HepG2 (cell line): ENCODE measurements at regions not wholly inside any gene's neighbourhood (a gene's known extent, or its start where the extent isn't known, plus 50 kb on each side); places are given as distances from the start of the nearest gene placed in this dataset.

ENCODE experiments used
- ATAC-seq: fragments of 200-7000 bp; cut with Tn5 transposase; 3 replicates; pipeline ENCODE4 v1.9.1; 2020; ENCODE audit warnings: mild to moderate bottlenecking, moderate library complexity
- BruUV-seq: library from RNA; stranded (reverse); fragments of 400-500 nt; replicated peaks from 2 replicates; lab custom pipeline; 2021; lab: Mats Ljungman, UMichigan
- CTCF ChIA-PET: fragments of 300-600 bp; formaldehyde crosslinking; extraction: SDS; loops from one replicate; lab custom pipeline; 2021; ENCODE audit warnings: low total read pairs, inconsistent platforms, low intra/inter-chr PET ratio; lab: Yijun Ruan, JAX
- POLR2A ChIA-PET: fragments of 350-600 bp; sonication (Branson Sonifier 250); formaldehyde crosslinking; loops from one replicate; lab custom pipeline; 2020; ENCODE audit warnings: antibody characterized with exemption, inconsistent platforms; lab: Yijun Ruan, JAX
- DNase-seq: peaks from one replicate; pipeline ENCODE4 v3.0.0-alpha.2; 2015; ENCODE audit warnings: low spot score
- FAIRE-seq: peaks from 3 replicates; lab custom pipeline; 2011; peaks lifted over from hg19 to GRCh38; lab: Jason Lieb, UNC
- H2AFZ ChIP-seq: one replicate; pipeline ENCODE4 v1.6.1; 2011; ENCODE audit warnings: low read length, inconsistent platforms
- H3K27ac ChIP-seq: fragments of 300-600 bp; 3 replicates; pipeline ENCODE4 v1.8.0; 2011; ENCODE audit warnings: mixed run types, mild to moderate bottlenecking, mixed read lengths, low read length, inconsistent platforms; ENCODE audit not compliant: insufficient read depth; ENCODE audit errors: extremely low read length
- H3K27me3 ChIP-seq, 2 experiments: fragments of 200-600 bp in 1 of 2; 2 replicates in 1 of 2; 3 replicates in 1 of 2; pipeline versions ENCODE4 v1.6.0 to v1.8.0; 2011; ENCODE audit warnings: low read length in 2 of 2, mild to moderate bottlenecking in 2 of 2, moderate library complexity in 2 of 2, inconsistent platforms in 1 of 2; ENCODE audit not compliant: insufficient read depth in 2 of 2, control insufficient read depth in 1 of 2
- H3K36me3 ChIP-seq, 2 experiments: fragments of 200-600 bp in 1 of 2; replicated peaks in 1 of 2; 2 replicates in 1 of 2; 3 replicates in 1 of 2; pipeline versions ENCODE4 v1.5.1 to v1.8.0; 2011; ENCODE audit warnings: low read length in 2 of 2, inconsistent platforms in 1 of 2; ENCODE audit not compliant: insufficient read depth in 2 of 2, control insufficient read depth in 1 of 2
- H3K4me1 ChIP-seq: 2 replicates; pipeline ENCODE4 v1.5.1; 2012; ENCODE audit warnings: low read length, inconsistent platforms; ENCODE audit not compliant: insufficient read depth
- H3K4me2 ChIP-seq: 2 replicates; pipeline ENCODE4 v1.6.0; 2011; ENCODE audit warnings: low read depth, low read length, inconsistent platforms
- H3K4me3 ChIP-seq, 3 experiments: fragments of 200-600 bp in 1 of 3; sonication (generic), shearing (Covaris generic) in 1 of 3; replicated peaks in 1 of 3; 2 replicates each; pipeline ENCODE4 v1.5.1; 2011 to 2016; ENCODE audit warnings: low read length in 3 of 3, inconsistent platforms in 2 of 3, low read depth in 2 of 3, mild to moderate bottlenecking in 2 of 3, control low read depth in 1 of 3, mixed read lengths in 1 of 3; ENCODE audit not compliant: insufficient read depth in 1 of 3
- H3K79me2 ChIP-seq: one replicate; pipeline ENCODE4 v1.6.1; 2011; ENCODE audit warnings: low read length, inconsistent platforms; ENCODE audit not compliant: insufficient read depth
- H3K9ac ChIP-seq: 2 replicates; pipeline ENCODE4 v1.6.0; 2011; ENCODE audit warnings: mild to moderate bottlenecking, low read depth, low read length, inconsistent platforms; ENCODE audit not compliant: insufficient read depth
- H3K9me3 ChIP-seq: 2 replicates; pipeline ENCODE4 v1.5.1; 2012; ENCODE audit warnings: mild to moderate bottlenecking, low read length
- H4K20me1 ChIP-seq: 2 replicates; pipeline ENCODE4 v1.6.0; 2011; ENCODE audit warnings: inconsistent platforms, mild to moderate bottlenecking, low read length, moderate library complexity; ENCODE audit not compliant: insufficient read depth
- KLF9 ChIP-seq: IDR thresholded peaks from 2 replicates; pipeline ENCODE4 v1.6.1; 2016; ENCODE audit warnings: low read depth
- ONECUT2 ChIP-seq: sonication (generic); formaldehyde crosslinking; IDR thresholded peaks from 2 replicates; pipeline ENCODE4 v1.4.0; 2020; ENCODE audit warnings: missing genetic modification reagents
- SETDB1 ChIP-seq: sonication (generic); formaldehyde crosslinking; IDR thresholded peaks from 2 replicates; pipeline ENCODE4 v1.5.1; 2020; ENCODE audit warnings: missing genetic modification reagents, mild to moderate bottlenecking, borderline replicate concordance
- ZNF263 ChIP-seq: sonication (generic); formaldehyde crosslinking; IDR thresholded peaks from 2 replicates; pipeline ENCODE4 v1.4.0; 2020; ENCODE audit warnings: missing genetic modification reagents
- ZNF33A ChIP-seq: sonication (generic); formaldehyde crosslinking; IDR thresholded peaks from 2 replicates; pipeline ENCODE4 v1.5.1; 2020; ENCODE audit warnings: missing genetic modification reagents, mild to moderate bottlenecking, moderate library complexity, borderline replicate concordance
- ZNF446 ChIP-seq: sonication (generic); formaldehyde crosslinking; IDR thresholded peaks from 2 replicates; pipeline ENCODE4 v1.5.0; 2020; ENCODE audit warnings: mild to moderate bottlenecking, missing genetic modification reagents
- ZNF879 ChIP-seq: sonication (generic); formaldehyde crosslinking; IDR thresholded peaks from 2 replicates; pipeline ENCODE4 v1.8.1; 2023; ENCODE audit warnings: missing genetic modification reagents
- ZSCAN31 ChIP-seq: sonication (generic); formaldehyde crosslinking; IDR thresholded peaks from 2 replicates; pipeline ENCODE4 v1.5.0; 2020; ENCODE audit warnings: low read depth, mild to moderate bottlenecking, missing genetic modification reagents
- WGBS: methylation state at CpG from one replicate; pipeline ENCODE4 v1.1.6; 2017; ENCODE audit warnings: low lambda C conversion rate; 5-methylcytosine and 5-hydroxymethylcytosine counted together
- in situ Hi-C: cut with HindIII; loops from 2 replicates; pipeline ENCODE4 v1.10.0; 2017; ENCODE audit warnings: low pct_unique_long_range_greater_than_20kb; ENCODE audit not compliant: extremely low pct_ligation_motif_present
- intact Hi-C: fragments of 100-400 bp; cut with micrococcal nuclease; formaldehyde crosslinking; loops from one replicate; pipeline ENCODE4 v1.10.0; 2022; ENCODE audit not compliant: unreplicated experiment
- TF ChIP-seq, protein P1 (sequence below): IDR thresholded peaks from 2 replicates; pipeline ENCODE4 v1.4.0; 2020; ENCODE audit warnings: mild to moderate bottlenecking, missing genetic modification reagents
- TF ChIP-seq, protein P2 (sequence below): sonication (generic); formaldehyde crosslinking; IDR thresholded peaks from 2 replicates; pipeline ENCODE4 v1.5.0; 2020; ENCODE audit warnings: missing genetic modification reagents
- TF ChIP-seq, protein P3 (sequence below): IDR thresholded peaks from 2 replicates; pipeline ENCODE4 v1.6.1; 2016; ENCODE audit warnings: low read depth, missing genetic modification reagents, missing compliant biosample characterization
- TF ChIP-seq, protein P4 (sequence below), 2 experiments: sonication (generic) in 1 of 2; formaldehyde crosslinking in 1 of 2; IDR thresholded peaks; 2 replicates each; pipeline versions ENCODE4 v1.4.0 to v1.6.1; 2018 to 2020; ENCODE audit warnings: missing genetic modification reagents in 2 of 2, borderline replicate concordance in 1 of 2, low read depth in 1 of 2, mild to moderate bottlenecking in 1 of 2, missing biosample characterization in 1 of 2

DNA sequence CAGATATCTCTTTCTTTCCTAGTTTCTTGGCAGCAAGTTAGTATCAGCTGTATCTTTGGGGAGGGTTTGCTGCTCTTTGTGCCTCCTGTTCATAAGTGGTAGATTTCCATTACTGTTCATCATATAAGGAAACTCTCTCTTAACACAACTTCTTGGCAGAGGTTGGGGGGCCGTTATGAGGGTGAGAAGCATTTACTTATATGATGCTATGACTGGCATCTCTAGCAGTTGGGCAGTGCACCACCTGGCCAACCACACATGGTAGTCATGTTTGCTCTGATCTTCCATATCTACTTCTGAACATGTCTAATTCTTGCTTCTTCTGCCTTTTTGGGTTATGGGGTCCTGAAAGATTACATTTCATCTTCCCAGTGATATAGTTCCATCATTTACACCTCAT, 282.2 kb downstream of the CYRIA start:
- no peak overlapping the region for H3K9ac ChIP-seq
- FAIRE-seq: no peak
- H3K36me3 ChIP-seq: no peaks in the 10 kb centered on the region
- in situ Hi-C loops: no loop called here
- H2AFZ ChIP-seq: no peak overlapping the region
- POLR2A ChIA-PET: no interaction called here
- intact Hi-C loops: no loop called here
- no peak overlapping the region for H3K4me3 ChIP-seq
- CTCF ChIA-PET: no interaction called here
- no peak overlapping the region for H3K27ac ChIP-seq
- H3K27me3 ChIP-seq: no peaks in the 10 kb centered on the region
- H4K20me1 ChIP-seq: no peaks in the 10 kb centered on the region
- no peaks in the 10 kb centered on the region for H3K9me3 ChIP-seq
- H3K4me1 ChIP-seq: no peaks in the 10 kb centered on the region
- no peak for DNase-seq
- 7% methylated on average over 1 of the region's 1 CpG for WGBS
- no TSS peak for BruUV-seq
- H3K4me2 ChIP-seq: no peak overlapping the region
- ATAC-seq: no peak
- no peaks in the 10 kb centered on the region for H3K79me2 ChIP-seq
- TF ChIP-seq, protein P1, sequence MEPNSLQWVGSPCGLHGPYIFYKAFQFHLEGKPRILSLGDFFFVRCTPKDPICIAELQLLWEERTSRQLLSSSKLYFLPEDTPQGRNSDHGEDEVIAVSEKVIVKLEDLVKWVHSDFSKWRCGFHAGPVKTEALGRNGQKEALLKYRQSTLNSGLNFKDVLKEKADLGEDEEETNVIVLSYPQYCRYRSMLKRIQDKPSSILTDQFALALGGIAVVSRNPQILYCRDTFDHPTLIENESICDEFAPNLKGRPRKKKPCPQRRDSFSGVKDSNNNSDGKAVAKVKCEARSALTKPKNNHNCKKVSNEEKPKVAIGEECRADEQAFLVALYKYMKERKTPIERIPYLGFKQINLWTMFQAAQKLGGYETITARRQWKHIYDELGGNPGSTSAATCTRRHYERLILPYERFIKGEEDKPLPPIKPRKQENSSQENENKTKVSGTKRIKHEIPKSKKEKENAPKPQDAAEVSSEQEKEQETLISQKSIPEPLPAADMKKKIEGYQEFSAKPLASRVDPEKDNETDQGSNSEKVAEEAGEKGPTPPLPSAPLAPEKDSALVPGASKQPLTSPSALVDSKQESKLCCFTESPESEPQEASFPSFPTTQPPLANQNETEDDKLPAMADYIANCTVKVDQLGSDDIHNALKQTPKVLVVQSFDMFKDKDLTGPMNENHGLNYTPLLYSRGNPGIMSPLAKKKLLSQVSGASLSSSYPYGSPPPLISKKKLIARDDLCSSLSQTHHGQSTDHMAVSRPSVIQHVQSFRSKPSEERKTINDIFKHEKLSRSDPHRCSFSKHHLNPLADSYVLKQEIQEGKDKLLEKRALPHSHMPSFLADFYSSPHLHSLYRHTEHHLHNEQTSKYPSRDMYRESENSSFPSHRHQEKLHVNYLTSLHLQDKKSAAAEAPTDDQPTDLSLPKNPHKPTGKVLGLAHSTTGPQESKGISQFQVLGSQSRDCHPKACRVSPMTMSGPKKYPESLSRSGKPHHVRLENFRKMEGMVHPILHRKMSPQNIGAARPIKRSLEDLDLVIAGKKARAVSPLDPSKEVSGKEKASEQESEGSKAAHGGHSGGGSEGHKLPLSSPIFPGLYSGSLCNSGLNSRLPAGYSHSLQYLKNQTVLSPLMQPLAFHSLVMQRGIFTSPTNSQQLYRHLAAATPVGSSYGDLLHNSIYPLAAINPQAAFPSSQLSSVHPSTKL (CRISPR knock-in tag): no peak
- TF ChIP-seq ZNF446 (CRISPR knock-in tag) (no peak), ZNF33A (CRISPR knock-in tag) (no peak), ZNF263 (no peak), ZSCAN31 (CRISPR knock-in tag) (no peak), KLF9 (CRISPR knock-in tag) (no peak), SETDB1 (no peak), ZNF879 (CRISPR knock-in tag) (no peak), ONECUT2 (no peak)
- TF ChIP-seq, protein P2, sequence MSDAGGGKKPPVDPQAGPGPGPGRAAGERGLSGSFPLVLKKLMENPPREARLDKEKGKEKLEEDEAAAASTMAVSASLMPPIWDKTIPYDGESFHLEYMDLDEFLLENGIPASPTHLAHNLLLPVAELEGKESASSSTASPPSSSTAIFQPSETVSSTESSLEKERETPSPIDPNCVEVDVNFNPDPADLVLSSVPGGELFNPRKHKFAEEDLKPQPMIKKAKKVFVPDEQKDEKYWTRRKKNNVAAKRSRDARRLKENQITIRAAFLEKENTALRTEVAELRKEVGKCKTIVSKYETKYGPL: no peak
- TF ChIP-seq, protein P3, sequence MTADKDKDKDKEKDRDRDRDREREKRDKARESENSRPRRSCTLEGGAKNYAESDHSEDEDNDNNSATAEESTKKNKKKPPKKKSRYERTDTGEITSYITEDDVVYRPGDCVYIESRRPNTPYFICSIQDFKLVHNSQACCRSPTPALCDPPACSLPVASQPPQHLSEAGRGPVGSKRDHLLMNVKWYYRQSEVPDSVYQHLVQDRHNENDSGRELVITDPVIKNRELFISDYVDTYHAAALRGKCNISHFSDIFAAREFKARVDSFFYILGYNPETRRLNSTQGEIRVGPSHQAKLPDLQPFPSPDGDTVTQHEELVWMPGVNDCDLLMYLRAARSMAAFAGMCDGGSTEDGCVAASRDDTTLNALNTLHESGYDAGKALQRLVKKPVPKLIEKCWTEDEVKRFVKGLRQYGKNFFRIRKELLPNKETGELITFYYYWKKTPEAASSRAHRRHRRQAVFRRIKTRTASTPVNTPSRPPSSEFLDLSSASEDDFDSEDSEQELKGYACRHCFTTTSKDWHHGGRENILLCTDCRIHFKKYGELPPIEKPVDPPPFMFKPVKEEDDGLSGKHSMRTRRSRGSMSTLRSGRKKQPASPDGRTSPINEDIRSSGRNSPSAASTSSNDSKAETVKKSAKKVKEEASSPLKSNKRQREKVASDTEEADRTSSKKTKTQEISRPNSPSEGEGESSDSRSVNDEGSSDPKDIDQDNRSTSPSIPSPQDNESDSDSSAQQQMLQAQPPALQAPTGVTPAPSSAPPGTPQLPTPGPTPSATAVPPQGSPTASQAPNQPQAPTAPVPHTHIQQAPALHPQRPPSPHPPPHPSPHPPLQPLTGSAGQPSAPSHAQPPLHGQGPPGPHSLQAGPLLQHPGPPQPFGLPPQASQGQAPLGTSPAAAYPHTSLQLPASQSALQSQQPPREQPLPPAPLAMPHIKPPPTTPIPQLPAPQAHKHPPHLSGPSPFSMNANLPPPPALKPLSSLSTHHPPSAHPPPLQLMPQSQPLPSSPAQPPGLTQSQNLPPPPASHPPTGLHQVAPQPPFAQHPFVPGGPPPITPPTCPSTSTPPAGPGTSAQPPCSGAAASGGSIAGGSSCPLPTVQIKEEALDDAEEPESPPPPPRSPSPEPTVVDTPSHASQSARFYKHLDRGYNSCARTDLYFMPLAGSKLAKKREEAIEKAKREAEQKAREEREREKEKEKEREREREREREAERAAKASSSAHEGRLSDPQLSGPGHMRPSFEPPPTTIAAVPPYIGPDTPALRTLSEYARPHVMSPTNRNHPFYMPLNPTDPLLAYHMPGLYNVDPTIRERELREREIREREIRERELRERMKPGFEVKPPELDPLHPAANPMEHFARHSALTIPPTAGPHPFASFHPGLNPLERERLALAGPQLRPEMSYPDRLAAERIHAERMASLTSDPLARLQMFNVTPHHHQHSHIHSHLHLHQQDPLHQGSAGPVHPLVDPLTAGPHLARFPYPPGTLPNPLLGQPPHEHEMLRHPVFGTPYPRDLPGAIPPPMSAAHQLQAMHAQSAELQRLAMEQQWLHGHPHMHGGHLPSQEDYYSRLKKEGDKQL: no peak
- TF ChIP-seq, protein P4, sequence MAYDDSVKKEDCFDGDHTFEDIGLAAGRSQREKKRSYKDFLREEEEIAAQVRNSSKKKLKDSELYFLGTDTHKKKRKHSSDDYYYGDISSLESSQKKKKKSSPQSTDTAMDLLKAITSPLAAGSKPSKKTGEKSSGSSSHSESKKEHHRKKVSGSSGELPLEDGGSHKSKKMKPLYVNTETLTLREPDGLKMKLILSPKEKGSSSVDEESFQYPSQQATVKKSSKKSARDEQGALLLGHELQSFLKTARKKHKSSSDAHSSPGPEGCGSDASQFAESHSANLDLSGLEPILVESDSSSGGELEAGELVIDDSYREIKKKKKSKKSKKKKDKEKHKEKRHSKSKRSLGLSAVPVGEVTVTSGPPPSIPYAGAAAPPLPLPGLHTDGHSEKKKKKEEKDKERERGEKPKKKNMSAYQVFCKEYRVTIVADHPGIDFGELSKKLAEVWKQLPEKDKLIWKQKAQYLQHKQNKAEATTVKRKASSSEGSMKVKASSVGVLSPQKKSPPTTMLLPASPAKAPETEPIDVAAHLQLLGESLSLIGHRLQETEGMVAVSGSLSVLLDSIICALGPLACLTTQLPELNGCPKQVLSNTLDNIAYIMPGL (CRISPR knock-in tag; IDR thresholded peaks at IDR 0.05; ENCODE audit: borderline replicate concordance in 1 of 2, low read depth in 1 of 2): no peak
